Activated CD8-positive, alpha-beta memory T cell treated with anti-CD3 and anti-CD28 coated beads for 36 hours (primary cell): ENCODE measurements at regions not wholly inside any gene's neighbourhood (a gene's known extent, or its start where the extent isn't known, plus 50 kb on each side); places are given as distances from the start of the nearest gene placed in this dataset.

ENCODE experiments used
- CTCF ChIA-PET: fragments of 350-600 bp; sonication (Branson Sonifier 250); formaldehyde crosslinking; loops from one replicate; lab custom pipeline; 2021; ENCODE audit warnings: antibody characterized with exemption; lab: Charles Lee
- POLR2A ChIA-PET: fragments of 350-600 bp; sonication (Branson Sonifier 250); formaldehyde crosslinking; loops from one replicate; lab custom pipeline; 2021; ENCODE audit warnings: antibody characterized with exemption; lab: Charles Lee

DNA sequence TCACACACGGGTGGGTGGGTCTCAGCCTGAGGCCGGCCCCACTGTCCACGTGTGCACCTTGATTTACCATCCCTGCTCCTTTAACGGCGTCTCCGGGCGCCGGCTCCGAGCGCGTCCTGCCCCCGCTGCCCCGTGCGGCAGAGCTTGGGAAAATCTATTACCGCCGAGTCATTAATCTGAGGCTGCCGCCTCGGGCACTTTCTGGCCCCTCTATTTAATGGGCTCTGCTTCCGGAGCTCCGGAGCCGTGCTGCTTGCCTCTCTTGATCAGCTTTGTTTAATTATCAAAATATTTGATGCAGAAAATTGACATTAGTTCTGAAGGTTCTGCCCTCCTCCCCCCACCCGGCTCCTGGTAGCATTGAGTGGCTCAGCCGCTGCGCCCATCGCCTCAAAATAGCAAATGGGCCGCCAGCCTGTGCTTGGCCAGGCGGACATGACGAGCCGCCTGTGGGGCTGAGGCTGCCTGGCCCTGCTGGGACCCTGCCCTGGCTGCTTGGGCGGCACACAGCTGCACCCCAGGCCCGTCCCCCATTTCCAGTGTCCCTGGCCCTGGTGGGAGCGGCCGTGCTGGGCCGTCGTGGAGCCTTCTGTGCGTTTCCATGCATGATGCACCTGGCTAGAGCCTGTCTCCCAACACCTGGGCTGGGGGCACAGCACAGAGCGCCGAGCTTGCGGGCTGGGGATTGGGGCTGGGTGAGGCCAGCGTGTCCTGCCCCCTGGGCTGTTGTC is 81.6 kb upstream of the TTC34 start:
- POLR2A ChIA-PET = no interaction called here
- CTCF ChIA-PET = no interaction called here

DNA sequence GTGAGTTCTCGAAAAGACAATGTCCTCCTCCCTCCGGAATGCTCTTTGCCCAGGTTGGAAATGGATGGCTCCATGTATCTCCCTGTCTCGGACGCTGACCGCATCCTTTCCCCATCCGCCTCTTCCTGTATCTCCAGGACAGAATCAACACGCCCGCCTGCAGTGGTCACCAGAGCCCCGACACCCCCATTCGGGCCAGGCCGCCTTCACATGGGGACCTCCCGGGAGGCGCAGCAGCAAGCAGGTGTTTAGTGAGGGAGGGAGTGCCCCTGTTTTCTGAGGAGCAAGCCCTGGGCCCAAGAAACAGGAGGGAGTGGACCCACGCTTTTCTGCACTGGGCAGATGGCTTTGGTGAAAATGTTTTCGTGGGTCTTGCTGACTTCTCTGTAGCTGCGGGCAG is 83.5 kb upstream of the TTC34 start:
- ChIA-PET POLR2A (no interaction called here), CTCF (no interaction called here)

DNA sequence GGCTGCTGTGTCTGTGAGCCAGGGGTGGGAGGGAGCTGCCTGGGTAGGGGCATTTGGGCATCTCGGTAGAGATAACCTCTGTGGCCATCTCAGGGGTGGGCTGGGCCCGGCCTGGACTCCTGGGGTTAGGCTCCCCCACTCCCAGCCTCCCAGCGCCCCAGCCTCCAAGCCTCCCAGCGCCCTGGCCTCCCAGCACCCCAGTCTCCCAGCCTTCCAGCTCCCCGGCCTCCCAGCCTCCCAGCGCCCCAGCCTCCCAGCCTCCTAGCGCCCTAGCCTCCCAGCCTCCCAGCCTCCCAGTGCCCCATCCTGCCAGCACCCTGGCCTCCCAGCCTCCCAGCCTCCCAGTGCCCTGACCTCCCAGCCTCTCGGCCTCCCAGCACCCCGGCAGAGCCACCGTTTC is 85.1 kb upstream of the TTC34 start:
- CTCF ChIA-PET = no interaction called here
- POLR2A ChIA-PET = no interaction called here

GRCh38 chr1:2887941-2888855 is 86.7 kb upstream of the TTC34 start:
- ChIA-PET CTCF (no interaction called here), POLR2A (no interaction called here)

DNA sequence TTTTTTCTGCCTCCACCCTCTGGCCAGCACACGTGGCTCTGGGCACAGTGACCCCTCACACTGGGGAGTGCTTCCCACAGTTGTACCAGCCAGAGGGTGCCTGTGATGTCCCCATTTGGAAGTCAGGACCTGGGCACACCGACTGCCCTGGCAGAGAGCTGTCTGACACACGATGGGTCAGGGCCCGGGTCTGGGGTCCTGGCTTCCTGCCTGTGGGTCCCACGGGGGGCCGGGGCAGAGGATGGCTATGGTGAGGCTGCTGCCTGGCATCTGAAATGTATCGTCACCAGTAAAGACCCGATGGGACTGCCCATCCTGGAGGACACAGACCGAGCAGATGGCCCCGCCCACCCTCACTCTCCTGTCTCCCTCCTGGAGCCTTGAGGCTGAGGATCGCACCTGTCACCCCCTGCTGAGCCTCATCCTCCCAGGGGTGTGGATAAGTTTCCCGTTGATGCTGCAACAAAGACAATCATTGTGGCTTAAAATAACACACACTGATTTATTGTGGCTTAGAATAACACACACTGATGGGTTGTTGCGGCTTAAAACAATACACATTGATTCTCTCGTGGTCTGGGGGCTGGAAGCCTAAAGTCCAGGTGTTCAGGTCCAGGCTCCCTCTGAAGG is 88.8 kb upstream of the TTC34 start:
- CTCF ChIA-PET = no interaction called here
- POLR2A ChIA-PET = no interaction called here

GRCh38 chr1:2891923-2892448 is 90.5 kb upstream of the TTC34 start:
- CTCF ChIA-PET = no interaction called here

DNA sequence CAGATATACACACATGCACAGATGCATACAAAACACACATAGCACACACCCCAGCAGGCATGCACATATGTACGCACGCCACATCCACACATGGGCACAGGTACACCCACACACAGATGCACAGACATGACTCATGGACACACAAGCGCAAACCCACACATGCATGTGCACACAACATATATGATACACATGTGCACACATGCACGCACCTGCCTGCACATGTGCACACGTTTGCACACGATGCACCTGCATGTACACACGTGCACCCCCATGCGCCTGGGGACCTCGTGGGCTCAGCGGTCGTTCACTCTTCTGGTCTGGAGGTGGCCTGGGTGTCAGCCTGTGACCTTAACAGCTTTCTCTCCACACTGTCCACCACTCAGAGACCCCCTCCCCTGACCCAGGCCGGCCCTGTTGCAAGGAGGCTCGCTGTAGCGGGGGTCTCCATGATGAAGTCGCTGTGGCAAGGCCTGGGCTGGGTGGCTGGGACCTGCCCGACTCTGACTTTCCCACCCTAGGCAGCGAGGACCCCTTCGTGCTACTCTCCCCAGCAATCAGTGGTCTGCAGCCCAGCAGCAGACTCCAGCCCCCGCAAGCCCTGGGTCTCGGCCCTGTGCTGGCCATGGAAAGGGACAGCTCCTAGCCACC is 92.1 kb upstream of the TTC34 start:
- POLR2A ChIA-PET = no interaction called here

More at GRCh38 chr1:2891923-2892448, 90.5 kb upstream of the TTC34 start:
- POLR2A ChIA-PET = no interaction called here

DNA sequence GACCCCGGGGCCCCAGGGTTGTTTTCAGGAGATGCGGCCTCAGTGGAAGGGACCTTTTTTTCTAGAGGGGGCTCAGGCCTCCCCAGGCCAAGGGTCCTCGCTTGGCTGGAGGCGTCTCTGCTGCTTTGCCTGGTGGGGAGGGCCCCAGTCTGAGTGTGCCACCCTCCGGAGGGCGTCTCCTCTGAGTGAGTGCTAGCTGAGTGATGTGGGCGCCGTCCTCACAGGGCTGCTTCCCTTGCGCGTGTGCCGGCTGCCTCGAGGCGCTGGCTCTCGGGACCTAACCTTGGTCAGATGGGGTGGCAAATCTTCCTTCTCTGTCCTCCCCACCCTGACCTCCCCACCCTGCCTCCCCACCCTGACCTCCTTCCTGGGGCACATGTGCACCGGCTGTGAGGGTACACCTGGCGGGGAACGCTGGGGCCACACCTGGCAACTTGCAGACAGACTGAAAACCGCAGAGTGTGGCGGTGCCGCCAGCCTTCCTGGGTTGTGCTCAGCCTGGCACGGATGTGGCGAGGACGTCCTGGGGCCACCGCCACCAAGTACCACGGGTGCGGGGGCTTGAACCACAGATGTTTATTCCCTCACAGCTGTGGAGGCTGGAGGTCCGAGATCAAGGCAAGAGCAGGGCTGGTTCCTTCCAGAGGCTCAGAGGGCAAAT is 93.0 kb upstream of the TTC34 start:
- ChIA-PET POLR2A (no interaction called here), CTCF (no interaction called here)

More for the DNA sequence above, 92.1 kb upstream of the TTC34 start:
- CTCF ChIA-PET = no interaction called here

DNA sequence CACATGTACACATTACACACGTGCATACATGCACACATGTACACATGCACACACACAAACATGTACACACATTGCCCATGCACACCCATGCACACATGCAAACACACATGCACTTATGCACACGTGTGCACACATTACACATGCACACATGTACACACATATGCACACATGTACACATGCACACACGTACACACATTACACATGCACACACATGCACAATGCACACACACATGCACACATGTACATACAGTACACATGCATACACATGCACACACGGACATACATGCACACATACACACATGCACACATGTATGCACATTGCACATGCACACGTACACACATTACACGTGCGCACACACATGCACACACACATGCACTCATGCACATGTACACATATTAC is 95.3 kb upstream of the TTC34 start:
- CTCF ChIA-PET = no interaction called here
- POLR2A ChIA-PET = no interaction called here

- ChIA-PET CTCF (no interaction called here), POLR2A (no interaction called here)
These were observed 101.7 kb upstream of the TTC34 start for GRCh38 chr1:2903226-2903625.

GRCh38 chr1:2904191-2904590 is 102.7 kb upstream of the TTC34 start:
- CTCF ChIA-PET = no interaction called here
- POLR2A ChIA-PET = no interaction called here

DNA sequence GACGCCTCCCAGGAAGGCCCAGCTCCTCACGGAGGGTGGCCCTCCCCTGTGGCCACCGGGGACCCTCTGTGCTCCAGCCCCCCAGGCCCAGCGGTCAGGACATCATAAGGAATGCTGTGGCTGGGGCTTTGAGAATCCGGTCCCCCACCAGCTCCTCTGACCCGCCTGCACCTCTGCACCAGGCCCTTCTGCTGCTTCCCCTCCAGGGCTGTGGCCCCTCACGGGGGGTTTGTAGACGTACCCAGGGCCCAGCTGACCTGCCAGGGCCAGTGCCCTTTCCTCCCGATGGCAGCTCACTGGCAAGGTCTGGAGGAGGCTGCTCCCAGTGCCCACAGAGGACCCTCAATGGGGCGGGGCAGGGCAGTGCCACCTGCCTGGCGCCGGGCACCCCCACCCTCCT is 103.9 kb upstream of the TTC34 start:
- POLR2A ChIA-PET = no interaction called here
- CTCF ChIA-PET = no interaction called here

- ChIA-PET CTCF (no interaction called here), POLR2A (no interaction called here)
These were observed 104.6 kb upstream of the TTC34 start for GRCh38 chr1:2906085-2906484.

GRCh38 chr1:2906620-2907019 is 105.1 kb upstream of the TTC34 start:
- ChIA-PET CTCF (no interaction called here), POLR2A (no interaction called here)

- CTCF ChIA-PET = no interaction called here
These were observed 105.6 kb upstream of the TTC34 start for GRCh38 chr1:2907051-2907450.

GRCh38 chr1:2908081-2908480 is 106.6 kb upstream of the TTC34 start:
- CTCF ChIA-PET = no interaction called here
- POLR2A ChIA-PET = no interaction called here

More at GRCh38 chr1:2907051-2907450, 105.6 kb upstream of the TTC34 start:
- POLR2A ChIA-PET = no interaction called here

DNA sequence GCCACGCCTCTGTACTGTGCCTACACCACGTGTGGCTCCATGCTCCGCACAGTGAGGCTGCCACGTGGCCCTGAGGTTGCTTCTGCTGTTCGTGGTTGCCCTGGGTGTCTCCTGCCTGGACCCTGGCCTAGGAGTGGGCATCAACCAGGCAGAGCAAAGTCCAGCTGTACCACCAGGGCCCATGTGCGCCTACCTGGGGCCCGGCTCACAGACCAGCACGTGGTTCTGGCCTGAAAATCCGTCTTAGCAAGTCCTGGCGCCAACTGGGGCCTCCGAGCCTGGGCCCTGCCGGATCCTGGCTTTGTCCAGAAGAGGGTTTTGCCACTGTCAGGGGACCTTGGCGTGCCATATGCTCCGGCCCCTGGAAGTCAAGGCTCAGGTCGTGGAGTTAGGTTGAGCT is 107.1 kb upstream of the TTC34 start:
- ChIA-PET CTCF (no interaction called here), POLR2A (no interaction called here)

DNA sequence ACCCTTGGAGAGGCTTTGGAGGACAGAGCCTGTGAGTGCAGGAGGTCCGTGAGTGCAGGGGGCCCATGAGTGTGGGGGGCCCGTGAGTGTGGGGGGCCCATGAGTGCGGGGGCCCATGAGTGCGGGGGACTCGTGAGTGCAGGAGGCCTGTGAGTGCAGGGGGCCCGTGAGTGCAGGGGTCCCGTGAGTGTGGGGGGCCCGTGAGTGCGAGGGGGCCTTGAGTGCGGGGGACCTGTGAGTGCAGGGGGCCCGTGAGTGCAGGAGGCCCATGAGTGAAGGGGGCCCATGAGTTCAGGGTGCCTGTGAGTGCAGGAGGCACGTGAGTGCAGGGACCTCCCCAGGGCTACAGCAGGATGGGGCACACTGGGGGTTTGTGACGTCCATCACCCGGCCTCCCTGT is 108.3 kb upstream of the TTC34 start:
- ChIA-PET POLR2A (no interaction called here), CTCF (no interaction called here)

GRCh38 chr1:2910211-2910610 is 108.7 kb upstream of the TTC34 start:
- ChIA-PET POLR2A (no interaction called here), CTCF (no interaction called here)
